A204.1 (cell line): ENCODE measurements at regions not wholly inside any gene's neighbourhood (a gene's known extent, or its start where the extent isn't known, plus 50 kb on each side); places are given as distances from the start of the nearest gene placed in this dataset.

ENCODE experiments used
- FAIRE-seq: peaks from 2 replicates; lab custom pipeline; 2012; peaks lifted over from hg19 to GRCh38; lab: Jason Lieb, UNC

DNA sequence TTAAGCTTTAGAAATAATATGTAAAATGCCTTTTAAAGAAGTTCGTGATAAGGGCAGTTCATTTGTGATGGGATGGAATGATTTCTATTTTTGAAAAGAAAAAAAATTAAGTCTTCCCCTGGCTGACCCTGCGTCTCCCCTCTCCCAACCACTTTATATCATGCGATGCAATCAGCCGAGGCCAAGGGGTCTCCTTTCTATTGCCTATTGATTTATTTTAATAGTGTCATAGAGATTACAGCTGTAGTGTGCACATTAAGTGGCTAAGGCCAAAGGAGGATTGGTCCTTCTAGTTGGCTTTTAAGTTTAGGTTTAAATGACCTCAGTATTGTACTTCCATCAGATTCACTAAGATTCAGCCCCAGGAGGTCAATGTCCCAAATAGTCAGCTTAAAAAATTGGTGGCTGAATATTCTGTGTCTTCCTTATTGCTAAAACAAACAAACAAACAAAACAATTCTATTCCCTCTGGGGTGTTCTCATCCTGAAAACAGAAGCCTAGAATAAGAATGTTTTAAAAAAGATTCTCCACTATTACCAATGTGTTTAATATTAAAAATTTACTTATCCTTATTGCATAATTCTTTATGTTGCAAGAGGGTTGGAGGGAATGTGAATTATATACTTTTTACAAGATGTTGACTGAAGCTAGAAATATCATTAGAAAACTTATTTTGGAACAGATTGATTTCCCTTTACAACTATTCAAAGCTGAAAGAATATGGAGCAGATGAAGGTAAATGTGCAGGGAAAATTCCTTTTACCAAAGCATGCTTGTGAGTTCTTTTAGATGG is 359.1 kb downstream of the SAMD5 start:
- no peak for FAIRE-seq

DNA sequence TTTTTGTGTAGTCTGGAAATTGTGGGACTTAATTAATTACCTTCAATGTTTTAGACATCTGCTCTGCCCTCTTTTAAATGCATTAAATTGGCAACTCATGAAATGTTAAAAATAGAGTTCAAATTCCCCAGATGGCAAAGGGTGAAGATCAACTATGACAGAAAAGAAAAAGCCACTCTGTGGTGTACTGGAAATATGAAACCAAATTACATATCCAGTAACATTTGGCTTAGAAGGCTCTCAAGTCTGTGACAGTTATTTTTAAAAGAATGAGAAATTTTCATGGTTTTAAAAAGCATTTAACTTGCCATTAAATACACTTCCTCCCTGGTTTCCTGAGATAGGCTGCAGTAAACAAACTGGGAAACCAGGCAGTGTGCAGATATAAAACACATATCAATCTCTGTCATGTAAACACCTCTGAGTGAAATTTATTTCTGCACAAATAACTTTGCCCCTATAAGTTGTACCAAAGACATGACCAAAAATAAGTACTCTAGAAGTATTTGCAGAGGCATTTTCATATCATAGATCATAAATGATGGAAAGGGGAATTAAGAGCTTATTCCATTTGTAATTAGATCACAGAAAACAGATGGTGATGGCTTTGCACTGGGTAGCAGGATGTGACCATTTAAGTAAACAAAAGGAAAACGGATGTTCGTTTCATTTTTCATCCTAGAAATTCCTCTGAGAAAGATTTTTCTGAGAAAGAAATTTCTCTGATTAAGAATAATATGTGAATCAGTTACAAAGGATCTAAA is 360.1 kb downstream of the SAMD5 start:
- FAIRE-seq = no peak

DNA sequence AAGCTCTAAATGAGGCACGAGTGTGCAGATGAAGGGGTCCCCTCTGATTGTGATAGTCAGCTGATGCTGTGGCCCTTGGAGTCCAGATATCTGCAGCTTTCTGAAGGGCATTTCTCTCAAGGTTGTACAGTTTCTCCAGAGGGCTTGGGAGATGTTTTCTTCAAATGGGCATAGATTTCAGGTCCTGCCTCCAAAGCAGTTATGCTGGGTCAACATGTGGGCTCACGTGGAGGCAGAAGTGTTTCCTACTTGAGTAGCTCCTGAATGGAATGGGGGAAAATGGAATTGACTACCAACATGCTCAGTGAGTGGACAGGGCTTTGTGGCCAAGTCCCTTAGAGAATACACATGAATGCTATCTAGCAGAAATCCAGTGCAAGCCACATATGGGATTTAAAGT is 360.7 kb downstream of the SAMD5 start:
- no peak for FAIRE-seq

DNA sequence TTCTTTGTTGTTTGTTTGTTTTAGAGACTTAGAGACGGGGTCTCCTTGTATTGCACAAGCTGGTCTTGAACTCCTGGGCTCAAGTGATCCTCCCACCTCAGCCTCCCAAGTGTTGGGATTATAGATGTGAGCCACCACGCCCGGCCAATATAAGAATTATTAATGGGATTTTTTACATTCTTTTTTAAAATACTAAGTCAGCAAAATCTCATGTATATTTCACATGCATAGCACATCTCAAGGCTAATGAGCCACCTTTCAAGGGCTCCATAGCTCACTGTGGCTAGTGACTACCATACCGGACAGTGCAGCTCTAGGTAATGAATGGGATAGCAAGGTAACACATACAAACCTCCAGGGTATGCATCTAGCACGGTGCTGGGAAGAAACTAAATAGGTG is 361.4 kb downstream of the SAMD5 start:
- FAIRE-seq = no peak

- no peak for FAIRE-seq
Measured at GRCh38 chr6:147870506-147871110, 362.1 kb downstream of the SAMD5 start.

DNA sequence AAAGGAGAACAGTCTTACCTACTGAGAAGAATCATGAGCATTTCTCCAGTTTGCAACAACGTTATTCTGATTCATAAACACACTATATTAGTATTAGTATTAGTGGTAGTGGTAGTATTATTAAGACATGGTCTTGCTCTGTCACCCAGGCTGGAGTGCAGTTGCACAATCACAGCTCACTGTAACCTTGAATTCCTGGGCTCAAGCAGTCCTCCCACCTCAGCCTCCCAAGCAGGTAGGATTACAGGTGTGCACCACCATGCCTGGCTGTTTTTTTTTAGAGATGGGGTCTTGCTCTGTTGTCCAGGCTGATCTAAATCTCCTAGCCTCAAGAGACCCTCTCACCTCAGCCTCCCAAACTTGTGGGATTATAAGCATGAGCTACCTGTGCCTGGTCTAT is 363.5 kb downstream of the SAMD5 start:
- FAIRE-seq = no peak

DNA sequence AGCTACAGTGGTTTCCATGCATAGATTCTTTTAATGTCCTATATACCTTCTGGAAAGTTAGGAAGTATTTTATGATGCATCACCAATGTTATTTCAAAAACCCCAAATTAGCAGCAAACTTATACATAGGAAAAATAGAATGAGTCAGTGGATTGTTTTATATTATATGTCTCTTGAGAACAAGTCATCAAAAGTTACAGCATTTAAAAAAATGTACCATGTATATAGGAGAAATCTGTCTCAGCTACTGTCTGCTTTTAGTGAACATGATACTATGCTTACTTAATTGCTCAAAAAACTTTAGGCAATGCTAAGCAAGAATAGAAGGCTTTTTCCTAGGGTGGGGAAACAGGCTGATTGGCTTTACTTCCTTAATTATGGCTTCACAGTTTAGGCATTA is 365.3 kb downstream of the SAMD5 start:
- FAIRE-seq = no peak

GRCh38 chr6:147874322-147874721 is 365.8 kb downstream of the SAMD5 start:
- FAIRE-seq = no peak

GRCh38 chr6:147879031-147879580 is 370.6 kb downstream of the SAMD5 start:
- no peak for FAIRE-seq

- no peak for FAIRE-seq
Measured at GRCh38 chr6:147881432-147881831, 372.9 kb downstream of the SAMD5 start.

- no peak for FAIRE-seq
Measured at GRCh38 chr6:147888374-147888773, 379.9 kb downstream of the SAMD5 start.

GRCh38 chr6:147891671-147892070 is 383.2 kb downstream of the SAMD5 start:
- no peak for FAIRE-seq

- FAIRE-seq = no peak
Measured at GRCh38 chr6:147892476-147892875, 384.0 kb downstream of the SAMD5 start.

DNA sequence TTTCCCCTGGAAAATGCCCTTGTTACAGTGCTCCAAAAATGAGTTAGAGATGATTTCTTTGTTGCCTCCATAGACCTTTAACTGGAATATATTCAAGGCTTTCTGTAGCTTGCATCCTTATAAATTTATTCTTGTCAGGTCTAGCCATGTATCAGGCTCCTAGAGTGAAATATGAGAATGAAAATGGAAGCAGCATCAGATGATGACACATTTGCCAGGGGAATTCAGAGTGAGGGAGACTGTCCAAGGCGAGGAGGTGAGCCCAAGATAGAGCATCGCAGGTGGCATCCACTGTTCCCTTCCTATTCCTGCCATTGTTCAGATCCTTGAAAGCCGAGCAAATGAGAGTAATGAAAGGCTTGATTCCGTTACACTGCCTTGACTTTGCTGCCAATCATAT is 386.8 kb downstream of the SAMD5 start:
- FAIRE-seq = no peak

DNA sequence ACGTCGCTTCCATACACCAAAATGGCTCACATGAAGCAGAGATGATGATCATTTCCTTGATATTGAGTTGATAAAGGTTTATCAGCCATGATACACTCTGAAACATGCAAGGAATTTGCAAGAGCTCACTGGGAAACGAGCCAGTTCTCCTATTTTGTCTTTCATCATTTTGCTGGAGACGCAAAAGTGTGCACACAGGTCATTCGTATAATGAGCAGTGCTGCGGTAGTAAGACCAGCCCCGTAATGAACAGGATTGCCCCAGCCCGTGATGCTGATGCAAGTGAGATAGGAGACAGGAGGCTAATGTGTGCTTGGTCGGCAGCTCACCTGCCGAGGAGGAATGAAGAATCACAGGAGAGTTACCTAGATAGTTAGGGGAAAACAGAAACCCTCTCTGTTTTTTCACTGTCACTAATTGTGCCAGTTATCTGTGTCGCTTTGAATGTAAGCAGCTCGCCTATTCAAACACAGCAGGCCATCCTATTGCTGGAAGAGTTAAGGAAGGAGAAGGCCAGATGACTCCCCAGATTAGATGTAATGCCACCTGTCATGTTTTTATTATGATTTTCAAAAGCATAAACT is 391.8 kb downstream of the SAMD5 start:
- no peak for FAIRE-seq

DNA sequence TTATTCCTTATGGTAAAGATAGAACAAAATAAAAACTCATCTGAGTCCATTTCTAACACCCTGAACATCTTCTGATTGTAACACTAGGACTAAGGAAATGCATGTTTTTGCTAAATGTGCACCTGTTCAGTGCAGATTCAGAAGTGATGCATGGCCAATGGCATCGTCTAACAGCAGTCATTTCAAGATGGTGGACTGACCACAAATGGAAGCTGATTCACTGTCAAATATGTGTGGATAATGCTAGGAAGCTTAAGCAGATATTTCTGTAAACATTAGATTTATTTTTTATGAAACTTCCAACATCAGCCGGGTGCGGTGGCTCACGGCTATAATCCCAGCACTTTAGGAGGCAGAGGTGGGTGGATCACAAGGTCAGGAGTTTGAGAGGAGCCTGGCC is 394.8 kb downstream of the SAMD5 start:
- no peak for FAIRE-seq

GRCh38 chr6:147903931-147904330 is 395.4 kb downstream of the SAMD5 start:
- no peak for FAIRE-seq

DNA sequence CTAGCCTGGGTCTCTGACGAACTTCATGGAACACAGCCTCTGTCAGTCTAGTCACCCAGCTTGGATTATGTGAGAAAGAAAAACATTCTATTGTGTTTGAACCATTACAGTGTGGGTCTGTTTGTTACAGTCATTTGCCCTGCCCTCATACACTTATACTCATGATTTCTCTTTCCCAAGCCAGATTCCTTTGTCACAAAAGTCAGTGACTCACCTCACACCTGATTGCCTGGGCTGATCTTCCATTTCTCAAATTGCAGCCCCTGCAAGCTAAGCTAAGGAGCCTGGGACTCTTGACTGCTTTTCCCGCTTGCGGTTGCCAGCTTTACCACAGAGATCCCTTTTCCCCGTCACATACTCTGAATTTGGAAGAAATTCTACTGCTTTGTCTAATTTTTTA is 395.9 kb downstream of the SAMD5 start:
- no peak for FAIRE-seq

DNA sequence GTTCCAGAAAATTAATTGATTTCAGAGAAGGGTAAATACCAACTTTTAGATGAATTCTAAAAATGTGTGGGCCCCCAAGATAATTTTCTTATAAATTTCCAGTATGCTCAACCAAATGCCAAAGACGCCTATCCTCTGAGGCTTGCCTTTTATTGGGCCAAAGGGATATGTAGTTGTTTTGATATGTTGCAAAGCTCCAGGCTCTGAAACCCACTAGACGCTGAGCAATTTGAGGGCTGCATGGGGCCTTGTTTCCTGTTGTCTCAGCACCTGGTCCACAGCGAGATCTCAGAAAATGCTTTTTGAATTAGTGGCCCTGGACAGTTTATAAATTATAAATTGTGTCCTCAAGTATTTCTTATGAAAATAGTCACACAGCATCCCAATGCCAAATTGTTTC is 397.2 kb downstream of the SAMD5 start:
- FAIRE-seq = no peak

- FAIRE-seq = no peak
Measured at GRCh38 chr6:147906361-147906760, 397.9 kb downstream of the SAMD5 start.

DNA sequence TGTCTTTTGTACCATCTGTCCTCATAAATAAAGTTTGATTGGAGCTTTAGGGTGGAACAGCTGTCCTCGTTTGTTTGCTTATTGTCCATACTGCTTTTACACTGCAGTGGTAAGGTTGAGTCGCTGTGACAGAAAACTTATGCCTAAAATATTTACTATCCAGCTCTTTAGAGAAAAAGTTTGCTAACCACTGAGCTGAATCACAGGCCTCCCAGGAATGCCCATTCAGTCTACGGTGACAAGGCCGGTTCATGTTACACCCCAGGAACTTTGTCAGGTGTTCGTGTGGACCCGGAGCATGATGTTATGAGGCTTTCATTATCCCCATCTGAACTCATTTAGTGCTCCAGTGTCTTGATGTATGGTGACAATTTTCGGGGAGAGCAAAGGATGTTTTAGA is 401.1 kb downstream of the SAMD5 start:
- FAIRE-seq = no peak

DNA sequence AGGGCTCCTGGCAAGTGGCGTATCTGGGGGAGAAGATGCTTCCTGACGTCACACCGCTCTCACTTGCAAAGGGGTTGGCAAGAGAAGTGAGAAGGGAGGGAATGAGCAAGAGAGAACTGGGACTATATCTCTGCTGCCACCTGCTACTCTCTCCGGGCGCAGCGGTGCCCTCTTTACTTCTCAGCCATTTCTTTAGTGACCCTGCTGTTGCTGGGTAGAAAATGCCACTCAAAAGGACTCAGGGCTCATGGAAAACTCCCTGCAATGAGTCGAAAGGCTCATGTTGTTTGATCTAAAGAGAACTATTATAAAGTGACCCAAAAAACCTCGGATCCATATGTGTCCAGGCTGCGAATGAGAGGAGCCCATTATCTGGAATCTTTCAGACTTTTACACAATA is 401.8 kb downstream of the SAMD5 start:
- FAIRE-seq = no peak

DNA sequence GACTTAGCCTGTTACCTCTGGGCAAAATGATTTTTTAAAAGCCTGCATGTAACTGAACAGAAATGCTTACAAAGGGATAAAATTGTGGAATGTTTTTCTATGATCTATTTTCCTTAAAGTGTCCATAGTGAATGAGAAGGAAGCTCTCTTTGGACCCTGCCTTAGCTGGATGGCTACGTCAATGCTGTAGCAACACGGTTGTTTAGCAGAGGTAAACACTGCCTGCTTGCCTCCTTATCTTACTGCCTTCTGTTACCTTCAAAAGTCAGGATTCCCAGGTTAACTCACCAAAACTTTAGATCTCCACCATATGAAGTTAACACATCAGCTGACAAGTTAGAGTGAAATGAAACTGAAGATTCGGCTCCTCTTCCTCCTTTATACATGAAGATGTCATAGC is 402.6 kb downstream of the SAMD5 start:
- FAIRE-seq = no peak
